Gastroesophageal sphincter (tissue), 4 donors: ENCODE measurements at regions not wholly inside any gene's neighbourhood (a gene's known extent, or its start where the extent isn't known, plus 50 kb on each side); places are given as distances from the start of the nearest gene placed in this dataset.

Source experiments
- ATAC-seq: fragments of 150-250 bp; one replicate; pipeline ENCODE4 v1.9.1; 2016; ENCODE audit warnings: mild to moderate bottlenecking, moderate library complexity
- H3K27ac ChIP-seq, 4 donors: fragments of 200-600 bp; sonication (generic) in 3 of 4; 1 replicate in 3 of 4; 2 replicates in 1 of 4; pipeline ENCODE4 v1.5.1; 2016 to 2019
- H3K27me3 ChIP-seq: fragments of 200-600 bp; sonication (generic); one replicate; pipeline ENCODE4 v1.5.1; 2019
- H3K36me3 ChIP-seq, 2 donors: fragments of 200-600 bp; sonication (generic); one replicate each; pipeline ENCODE4 v1.5.1; 2019; ENCODE audit warnings: control low read depth in 1 of 2
- H3K4me1 ChIP-seq, 3 donors: fragments of 200-600 bp; sonication (generic); 1 replicate in 2 of 3; 2 replicates in 1 of 3; pipeline ENCODE4 v1.5.1; 2016 to 2019; ENCODE audit warnings: control low read depth in 2 of 3
- H3K4me3 ChIP-seq, 2 donors: fragments of 200-600 bp; sonication (generic); one replicate each; pipeline ENCODE4 v1.5.1; 2019; ENCODE audit warnings: mild to moderate bottlenecking in 1 of 2, moderate library complexity in 1 of 2
- H3K9me3 ChIP-seq, 3 donors: fragments of 200-600 bp; sonication (generic); one replicate each; pipeline ENCODE4 v1.5.1; 2017 to 2019; ENCODE audit warnings: control low read depth in 2 of 3
- CTCF ChIP-seq, 4 experiments: fragments of 200-600 bp in 2 of 4; fragments of 450-650 bp in 2 of 4; sonication (generic) in 1 of 4; IDR thresholded peaks; one replicate each; pipeline ENCODE4 v1.5.1; 2017 to 2019; ENCODE audit warnings: antibody characterized with exemption in 4 of 4, mild to moderate bottlenecking in 2 of 4, moderate library complexity in 2 of 4
- EP300 ChIP-seq: sonication (generic); formaldehyde crosslinking; IDR thresholded peaks from one replicate; pipeline ENCODE4 v1.6.1; 2017; ENCODE audit warnings: antibody characterized with exemption, mild to moderate bottlenecking
- POLR2A ChIP-seq, 2 donors: fragments of 450-650 bp; IDR thresholded peaks; one replicate each; pipeline ENCODE4 v1.6.1; 2017; ENCODE audit warnings: antibody characterized with exemption in 2 of 2, mild to moderate bottlenecking in 2 of 2, moderate library complexity in 1 of 2
- POLR2AphosphoS5 ChIP-seq: sonication (generic); formaldehyde crosslinking; IDR thresholded peaks from one replicate; pipeline ENCODE4 v1.6.1; 2017; ENCODE audit warnings: antibody characterized with exemption
- WGBS, 2 donors: methylation state at CpG; one replicate each; pipeline ENCODE4 v1.1.5; 2018; ENCODE audit warnings: low coverage in 1 of 2; 5-methylcytosine and 5-hydroxymethylcytosine counted together

GRCh38 chr7:89559596-89559995 is 594.7 kb upstream of the STEAP1 start:
- H3K9me3 ChIP-seq = no peaks in the 10 kb centered on the region
- TF ChIP-seq POLR2A (IDR thresholded peaks at IDR 0.05) (no peak), CTCF (IDR thresholded peaks at IDR 0.05) (no peak)
- no peaks in the 10 kb centered on the region for H3K36me3 ChIP-seq
- no peak for ATAC-seq
- H3K4me3 ChIP-seq = no peak overlapping the region
- H3K27me3 ChIP-seq = no peaks in the 10 kb centered on the region
- 79 to 100% methylated on average over 1 to 3 of the region's 3 CpGs for WGBS, 2 donors
- H3K27ac ChIP-seq = no peak overlapping the region
- no peaks in the 10 kb centered on the region for H3K4me1 ChIP-seq

GRCh38 chr7:89563597-89563996 is 590.7 kb upstream of the STEAP1 start:
- H3K27ac ChIP-seq = no peak overlapping the region
- 86 to 100% methylated on average over 1 of the region's 1 CpG for WGBS, 2 donors
- TF ChIP-seq POLR2AphosphoS5 (no peak), POLR2A (IDR thresholded peaks at IDR 0.05) (no peak)
- no peaks in the 10 kb centered on the region for H3K36me3 ChIP-seq
- H3K9me3 ChIP-seq = peaks cover 0 to 5% (median 0%) of the 10 kb centered on the region in 3 donors
- H3K4me1 ChIP-seq = no peaks in the 10 kb centered on the region
- ATAC-seq = no peak
- no peaks in the 10 kb centered on the region for H3K27me3 ChIP-seq
- H3K4me3 ChIP-seq = no peak overlapping the region

- no peaks in the 10 kb centered on the region for H3K27me3 ChIP-seq
- no peaks in the 10 kb centered on the region for H3K4me1 ChIP-seq
- no peaks in the 10 kb centered on the region for H3K36me3 ChIP-seq
- ATAC-seq = no peak
- no peak overlapping the region for H3K27ac ChIP-seq
- H3K4me3 ChIP-seq = no peak overlapping the region
- peaks cover 0 to 15% (median 0%) of the 10 kb centered on the region in 3 donors for H3K9me3 ChIP-seq
- TF ChIP-seq EP300 (no peak), POLR2AphosphoS5 (no peak), POLR2A (IDR thresholded peaks at IDR 0.05) (no peak), CTCF (IDR thresholded peaks at IDR 0.05) (no peak)
- 63% methylated on average over 1 of the region's 1 CpG; no CpG with 5 or more reads in 1 of the 2 donors for WGBS, 2 donors
Measured at GRCh38 chr7:89584896-89585295, 569.4 kb upstream of the STEAP1 start.

- H3K9me3 ChIP-seq = no peaks in the 10 kb centered on the region
- no peaks in the 10 kb centered on the region for H3K36me3 ChIP-seq
- H3K4me1 ChIP-seq = no peaks in the 10 kb centered on the region
- H3K27me3 ChIP-seq = no peaks in the 10 kb centered on the region
- no peak overlapping the region for H3K27ac ChIP-seq
- ATAC-seq = no peak
- H3K4me3 ChIP-seq = no peak overlapping the region
- TF ChIP-seq POLR2AphosphoS5 (no peak), CTCF (IDR thresholded peaks at IDR 0.05) (no peak), EP300 (no peak), POLR2A (IDR thresholded peaks at IDR 0.05) (no peak)
- WGBS, 2 donors = 72 to 87% methylated on average over 5 of the region's 5 CpGs
Measured at GRCh38 chr7:89593125-89593524, 561.1 kb upstream of the STEAP1 start.

- H3K27me3 ChIP-seq = no peaks in the 10 kb centered on the region
- no peak for TF ChIP-seq POLR2A (IDR thresholded peaks at IDR 0.05)
- no peak for TF ChIP-seq POLR2AphosphoS5
- TF ChIP-seq EP300 = no peak
- no peak for TF ChIP-seq CTCF (IDR thresholded peaks at IDR 0.05)
- no peak overlapping the region for H3K27ac ChIP-seq
- H3K9me3 ChIP-seq = peaks cover 0 to 14% (median 0%) of the 10 kb centered on the region in 3 donors
- H3K36me3 ChIP-seq = no peaks in the 10 kb centered on the region
- no peak for ATAC-seq
- H3K4me3 ChIP-seq = no peak overlapping the region
- 43 to 75% methylated on average over 1 of the region's 1 CpG for WGBS, 2 donors
- H3K4me1 ChIP-seq = no peaks in the 10 kb centered on the region
Measured at GRCh38 chr7:89602984-89603383, 551.3 kb upstream of the STEAP1 start.
